PFSK-1 (cell line): ENCODE measurements at regions not wholly inside any gene's neighbourhood (a gene's known extent, or its start where the extent isn't known, plus 50 kb on each side); places are given as distances from the start of the nearest gene placed in this dataset.

ENCODE experiments used
- FOXP2 ChIP-seq: optimal IDR thresholded peaks from 2 replicates; pipeline ENCODE3; 2011; ENCODE audit warnings: borderline replicate concordance, control low read depth, inconsistent platforms; ENCODE audit not compliant: insufficient read depth; ENCODE audit errors: extremely low read length, extremely low read depth
- POLR2AphosphoS5 ChIP-seq: IDR thresholded peaks from 2 replicates; pipeline ENCODE4 v1.6.1; 2012; ENCODE audit warnings: low read depth, mild to moderate bottlenecking, control low read depth, low read length, moderate library complexity
- SIN3A ChIP-seq: IDR thresholded peaks from 2 replicates; pipeline ENCODE4 v1.6.1; 2012; ENCODE audit warnings: mild to moderate bottlenecking, low read length, moderate library complexity, borderline replicate concordance; ENCODE audit not compliant: insufficient read depth
- TAF1 ChIP-seq: IDR thresholded peaks from 2 replicates; pipeline ENCODE4 v1.6.1; 2012; ENCODE audit warnings: low read length, control low read depth, borderline replicate concordance; ENCODE audit not compliant: insufficient read depth
- TF ChIP-seq, protein P1 (sequence below), 2 experiments: IDR thresholded peaks; 2 replicates each; pipeline versions ENCODE4 v1.6.1 to v1.8.0; 2011 to 2012; ENCODE audit warnings: low read depth in 2 of 2, low read length in 2 of 2, control low read depth in 1 of 2, inconsistent platforms in 1 of 2, mild to moderate bottlenecking in 1 of 2, moderate library complexity in 1 of 2; ENCODE audit not compliant: insufficient read depth in 1 of 2

DNA sequence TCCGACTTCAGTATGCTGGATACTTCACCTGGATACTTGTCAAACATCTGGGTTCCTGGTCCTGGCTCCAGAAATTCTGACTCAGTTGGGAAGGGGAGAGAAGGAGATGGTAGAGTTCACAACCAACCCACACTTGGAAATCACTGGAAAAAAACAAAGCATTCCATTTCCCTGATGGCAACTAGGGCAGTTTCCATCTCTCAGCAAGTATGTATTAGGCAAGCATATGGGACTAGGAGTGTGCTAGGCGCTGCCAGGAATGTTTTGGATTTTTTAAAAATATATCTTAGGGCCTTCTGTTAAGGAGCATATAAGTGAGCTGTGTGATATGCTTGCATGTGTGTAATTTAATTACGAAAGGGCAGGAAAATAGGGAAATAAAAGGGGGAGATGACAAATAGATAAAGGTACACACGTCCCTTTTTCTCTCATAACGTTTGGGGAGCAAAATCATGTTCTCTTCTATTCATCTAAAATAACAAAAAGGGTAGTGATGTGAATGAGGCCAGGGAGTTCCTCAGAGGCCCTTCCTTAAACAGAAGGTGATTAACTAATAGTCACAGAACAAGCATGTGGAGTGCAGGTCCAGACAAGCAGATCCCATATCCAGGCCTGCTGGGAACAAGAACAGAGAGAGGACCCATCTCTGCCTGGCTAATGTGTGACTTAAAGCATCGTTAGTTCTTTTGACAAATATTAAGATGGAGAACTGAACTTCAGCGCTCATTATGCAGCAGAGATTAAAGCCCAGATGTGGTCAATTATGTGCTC, 64.5 kb upstream of the NFE2L3 start:
- TF ChIP-seq TAF1 (no peak), FOXP2 (no peak), SIN3A (no peak)
- TF ChIP-seq, protein P1, sequence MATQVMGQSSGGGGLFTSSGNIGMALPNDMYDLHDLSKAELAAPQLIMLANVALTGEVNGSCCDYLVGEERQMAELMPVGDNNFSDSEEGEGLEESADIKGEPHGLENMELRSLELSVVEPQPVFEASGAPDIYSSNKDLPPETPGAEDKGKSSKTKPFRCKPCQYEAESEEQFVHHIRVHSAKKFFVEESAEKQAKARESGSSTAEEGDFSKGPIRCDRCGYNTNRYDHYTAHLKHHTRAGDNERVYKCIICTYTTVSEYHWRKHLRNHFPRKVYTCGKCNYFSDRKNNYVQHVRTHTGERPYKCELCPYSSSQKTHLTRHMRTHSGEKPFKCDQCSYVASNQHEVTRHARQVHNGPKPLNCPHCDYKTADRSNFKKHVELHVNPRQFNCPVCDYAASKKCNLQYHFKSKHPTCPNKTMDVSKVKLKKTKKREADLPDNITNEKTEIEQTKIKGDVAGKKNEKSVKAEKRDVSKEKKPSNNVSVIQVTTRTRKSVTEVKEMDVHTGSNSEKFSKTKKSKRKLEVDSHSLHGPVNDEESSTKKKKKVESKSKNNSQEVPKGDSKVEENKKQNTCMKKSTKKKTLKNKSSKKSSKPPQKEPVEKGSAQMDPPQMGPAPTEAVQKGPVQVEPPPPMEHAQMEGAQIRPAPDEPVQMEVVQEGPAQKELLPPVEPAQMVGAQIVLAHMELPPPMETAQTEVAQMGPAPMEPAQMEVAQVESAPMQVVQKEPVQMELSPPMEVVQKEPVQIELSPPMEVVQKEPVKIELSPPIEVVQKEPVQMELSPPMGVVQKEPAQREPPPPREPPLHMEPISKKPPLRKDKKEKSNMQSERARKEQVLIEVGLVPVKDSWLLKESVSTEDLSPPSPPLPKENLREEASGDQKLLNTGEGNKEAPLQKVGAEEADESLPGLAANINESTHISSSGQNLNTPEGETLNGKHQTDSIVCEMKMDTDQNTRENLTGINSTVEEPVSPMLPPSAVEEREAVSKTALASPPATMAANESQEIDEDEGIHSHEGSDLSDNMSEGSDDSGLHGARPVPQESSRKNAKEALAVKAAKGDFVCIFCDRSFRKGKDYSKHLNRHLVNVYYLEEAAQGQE (IDR thresholded peaks at IDR 0.05; ENCODE audit: insufficient read depth in 1 of 2, low read depth in 2 of 2, low read length in 2 of 2): no peak

DNA sequence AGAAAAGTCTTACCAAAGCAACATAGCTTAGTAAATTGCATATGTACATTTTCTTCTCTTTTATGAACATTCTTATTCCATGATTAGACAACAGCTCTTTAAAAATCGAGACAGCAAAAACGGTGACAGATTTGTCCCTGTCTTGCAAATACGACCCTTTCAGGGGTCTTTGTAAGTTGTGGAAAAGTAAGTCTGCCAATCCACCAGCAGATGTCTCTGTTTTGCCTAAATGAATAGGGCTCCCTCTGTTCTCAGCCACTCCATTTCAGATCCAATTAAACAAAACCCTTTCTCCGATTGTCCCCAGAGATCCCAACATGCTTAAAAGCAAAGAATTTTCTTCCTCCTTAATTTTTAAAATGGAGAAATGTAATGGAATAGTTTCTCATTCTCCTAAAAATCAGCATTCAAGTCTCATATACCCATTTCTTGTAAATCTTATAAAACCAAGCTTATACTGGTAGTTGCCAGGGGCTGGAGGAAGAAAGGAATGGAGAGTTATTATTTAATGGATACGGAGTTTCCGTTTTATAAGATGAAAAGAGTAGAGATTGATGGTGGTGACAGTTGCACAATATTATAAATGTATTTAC, 61.0 kb upstream of the NFE2L3 start:
- TF ChIP-seq, protein P1 (IDR thresholded peaks at IDR 0.05; ENCODE audit: insufficient read depth in 1 of 2, low read depth in 2 of 2, low read length in 2 of 2): no peak
- TF ChIP-seq SIN3A (no peak), POLR2AphosphoS5 (no peak), FOXP2 (no peak), TAF1 (no peak)

DNA sequence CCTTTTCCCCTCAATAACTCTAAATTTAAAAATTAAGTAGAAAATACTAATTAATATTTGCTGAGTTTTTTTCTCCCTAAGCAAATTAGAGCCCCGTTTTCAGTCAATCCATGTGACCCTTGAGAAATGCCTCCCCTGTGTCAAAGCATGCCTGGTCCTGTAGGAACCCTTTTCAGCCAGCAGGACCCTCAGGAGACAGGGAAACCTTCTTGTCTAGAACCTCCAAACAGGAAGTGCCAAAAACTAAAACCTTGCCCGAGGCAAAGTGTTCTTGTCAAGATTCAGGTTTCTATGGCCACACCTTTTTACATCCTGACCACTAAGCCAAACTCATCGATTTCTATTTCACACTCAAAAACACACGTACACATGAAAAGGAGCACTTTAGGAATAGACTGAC, 60.1 kb upstream of the NFE2L3 start:
- no peak for TF ChIP-seq TAF1
- TF ChIP-seq SIN3A: no peak
- TF ChIP-seq POLR2AphosphoS5: no peak
- TF ChIP-seq, protein P1 (IDR thresholded peaks at IDR 0.05; ENCODE audit: insufficient read depth in 1 of 2, low read depth in 2 of 2, low read length in 2 of 2): no peak
- TF ChIP-seq FOXP2: no peak

DNA sequence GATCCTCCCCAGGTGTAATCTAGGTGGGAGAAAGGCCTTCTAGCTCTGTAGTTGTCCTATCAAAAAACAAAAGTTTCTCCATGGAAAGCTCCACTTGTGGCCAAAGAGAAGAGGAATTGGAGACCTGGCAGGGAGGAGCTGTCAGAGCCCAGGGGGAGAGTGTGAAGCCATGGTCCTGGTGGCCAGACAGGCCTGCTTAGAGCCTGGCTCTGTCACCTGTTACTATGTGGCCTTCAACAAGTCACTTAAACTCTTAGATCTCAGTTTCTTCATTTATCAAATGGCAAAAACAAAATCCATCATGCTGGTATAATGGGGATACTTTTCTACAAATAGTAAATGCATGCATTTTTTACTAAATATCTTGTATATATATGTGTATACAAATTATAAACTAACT, 59.0 kb upstream of the NFE2L3 start:
- TF ChIP-seq FOXP2: no peak
- TF ChIP-seq, protein P1 (IDR thresholded peaks at IDR 0.05; ENCODE audit: insufficient read depth in 1 of 2, low read depth in 2 of 2, low read length in 2 of 2): no peak
- no peak for TF ChIP-seq SIN3A
- TF ChIP-seq POLR2AphosphoS5: no peak
- TF ChIP-seq TAF1: no peak
